Neural progenitor cell (in vitro differentiated cells): ENCODE measurements at regions not wholly inside any gene's neighbourhood (a gene's known extent, or its start where the extent isn't known, plus 50 kb on each side); places are given as distances from the start of the nearest gene placed in this dataset.

Source experiments
- EZH2 ChIP-seq: fragments of 200-600 bp; sonication (generic); IDR thresholded peaks from 2 replicates; pipeline ENCODE4 v1.6.1; 2017; ENCODE audit warnings: antibody characterized with exemption, mild to moderate bottlenecking, moderate library complexity
- EZH2phosphoT487 ChIP-seq: fragments of 200-600 bp; sonication (generic); IDR thresholded peaks from 2 replicates; pipeline ENCODE4 v1.6.1; 2017; ENCODE audit warnings: antibody characterized with exemption
- TF ChIP-seq, protein P1 (sequence below): fragments of 200-600 bp; sonication (generic); IDR thresholded peaks from 2 replicates; pipeline ENCODE4 v1.5.1; 2017; ENCODE audit warnings: antibody characterized with exemption, mild to moderate bottlenecking

- TF ChIP-seq, protein P1, sequence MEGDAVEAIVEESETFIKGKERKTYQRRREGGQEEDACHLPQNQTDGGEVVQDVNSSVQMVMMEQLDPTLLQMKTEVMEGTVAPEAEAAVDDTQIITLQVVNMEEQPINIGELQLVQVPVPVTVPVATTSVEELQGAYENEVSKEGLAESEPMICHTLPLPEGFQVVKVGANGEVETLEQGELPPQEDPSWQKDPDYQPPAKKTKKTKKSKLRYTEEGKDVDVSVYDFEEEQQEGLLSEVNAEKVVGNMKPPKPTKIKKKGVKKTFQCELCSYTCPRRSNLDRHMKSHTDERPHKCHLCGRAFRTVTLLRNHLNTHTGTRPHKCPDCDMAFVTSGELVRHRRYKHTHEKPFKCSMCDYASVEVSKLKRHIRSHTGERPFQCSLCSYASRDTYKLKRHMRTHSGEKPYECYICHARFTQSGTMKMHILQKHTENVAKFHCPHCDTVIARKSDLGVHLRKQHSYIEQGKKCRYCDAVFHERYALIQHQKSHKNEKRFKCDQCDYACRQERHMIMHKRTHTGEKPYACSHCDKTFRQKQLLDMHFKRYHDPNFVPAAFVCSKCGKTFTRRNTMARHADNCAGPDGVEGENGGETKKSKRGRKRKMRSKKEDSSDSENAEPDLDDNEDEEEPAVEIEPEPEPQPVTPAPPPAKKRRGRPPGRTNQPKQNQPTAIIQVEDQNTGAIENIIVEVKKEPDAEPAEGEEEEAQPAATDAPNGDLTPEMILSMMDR = no peak
- TF ChIP-seq EZH2 (no peak), EZH2phosphoT487 (no peak)
These were observed 217.4 kb upstream of the ATP11B start for GRCh38 chr3:182575941-182576340.
